KG1 (cell line): ENCODE measurements at regions not wholly inside any gene's neighbourhood (a gene's known extent, or its start where the extent isn't known, plus 50 kb on each side); places are given as distances from the start of the nearest gene placed in this dataset.

Experiments used
- DNase-seq: peaks from one replicate; lab custom pipeline; 2025; lab: John Stamatoyannopoulos, UW

DNA sequence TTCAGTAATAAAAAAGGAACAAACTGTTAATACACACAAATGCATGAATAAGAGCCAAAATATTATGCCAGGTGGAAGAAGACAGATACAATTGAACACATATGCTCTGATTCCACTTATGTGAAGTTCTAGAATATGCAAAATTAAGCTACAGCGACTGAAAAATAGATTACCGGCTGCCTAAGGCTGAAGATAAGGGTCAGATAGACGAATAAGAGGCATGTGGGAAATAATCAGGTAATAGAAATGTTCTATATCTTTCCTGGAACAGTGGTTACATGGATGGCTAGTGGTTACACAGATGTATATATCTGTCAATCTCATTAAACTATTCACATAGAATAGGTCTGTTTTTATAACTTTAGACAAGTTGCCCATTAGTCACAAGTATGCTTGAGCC is 51.9 kb upstream of the REG3G start:
- no peak for DNase-seq
